IMR-90 (cell line): ENCODE measurements at regions not wholly inside any gene's neighbourhood (a gene's known extent, or its start where the extent isn't known, plus 50 kb on each side); places are given as distances from the start of the nearest gene placed in this dataset.

ENCODE experiments used
- ATAC-seq: fragments of 200-7000 bp; cut with Tn5 transposase; 2 replicates; pipeline ENCODE4 v1.9.1; 2020; ENCODE audit warnings: low read depth, mild to moderate bottlenecking, moderate library complexity
- BruUV-seq: library from RNA; stranded (reverse); fragments of 400-500 nt; replicated peaks from 2 replicates; lab custom pipeline; 2021; lab: Mats Ljungman, UMichigan
- CTCF ChIA-PET: fragments of 300-600 bp; formaldehyde crosslinking; extraction: SDS; loops from one replicate; lab custom pipeline; 2021; ENCODE audit warnings: antibody characterized with exemption; lab: Yijun Ruan, JAX
- POLR2A ChIA-PET: fragments of 300-600 bp; sonication (Branson Sonifier 250); formaldehyde crosslinking; loops from one replicate; lab custom pipeline; 2022; ENCODE audit warnings: antibody characterized with exemption; ENCODE audit not compliant: unreplicated experiment; lab: Charles Lee
- DNase-seq: peaks from one replicate; pipeline ENCODE4 v3.0.0; 2013
- H2AFZ ChIP-seq: replicated peaks from 2 replicates; pipeline ENCODE3; 2013; ENCODE audit warnings: low read length, mild to moderate bottlenecking; ENCODE audit not compliant: poor library complexity
- H2AK5ac ChIP-seq: 2 replicates; pipeline ENCODE4 v1.6.1; 2013; ENCODE audit warnings: low read depth, low read length, inconsistent platforms
- H2AK9ac ChIP-seq: replicated peaks from 2 replicates; pipeline ENCODE3; 2013; ENCODE audit warnings: mild to moderate bottlenecking, low read depth, low read length, moderate library complexity; ENCODE audit not compliant: poor library complexity
- H2BK120ac ChIP-seq: 2 replicates; pipeline ENCODE4 v1.6.1; 2013; ENCODE audit warnings: low read depth, low read length, inconsistent platforms
- H2BK15ac ChIP-seq: 3 replicates; pipeline ENCODE4 v1.6.1; 2013; ENCODE audit warnings: low read depth, low read length, inconsistent platforms
- H2BK20ac ChIP-seq: 2 replicates; pipeline ENCODE4 v1.6.1; 2013; ENCODE audit warnings: low read depth, mild to moderate bottlenecking, inconsistent platforms, low read length, moderate library complexity
- H2BK5ac ChIP-seq: 2 replicates; pipeline ENCODE4 v1.6.1; 2013; ENCODE audit warnings: mild to moderate bottlenecking, low read depth, low read length, inconsistent platforms; ENCODE audit not compliant: poor library complexity, severe bottlenecking
- H3K14ac ChIP-seq: replicated peaks from 2 replicates; pipeline ENCODE4 v1.6.1; 2013; ENCODE audit warnings: low read depth, low read length, inconsistent platforms
- H3K18ac ChIP-seq: 2 replicates; pipeline ENCODE4 v1.6.1; 2013; ENCODE audit warnings: low read depth, low read length, control low read depth
- H3K23ac ChIP-seq: 2 replicates; pipeline ENCODE4 v1.6.1; 2013; ENCODE audit warnings: low read depth, low read length, inconsistent platforms
- H3K27ac ChIP-seq: 2 replicates; pipeline ENCODE4 v1.5.1; 2013; ENCODE audit warnings: mild to moderate bottlenecking, control low read depth, low read length; ENCODE audit not compliant: insufficient read depth
- H3K27me3 ChIP-seq: 2 replicates; pipeline ENCODE4 v1.6.1; 2013; ENCODE audit warnings: low read length; ENCODE audit not compliant: control insufficient read depth, insufficient read depth
- H3K36me3 ChIP-seq: 2 replicates; pipeline ENCODE4 v1.6.1; 2013; ENCODE audit warnings: low read length, mixed read lengths; ENCODE audit not compliant: control insufficient read depth, insufficient read depth
- H3K4ac ChIP-seq: 2 replicates; pipeline ENCODE4 v1.6.1; 2013; ENCODE audit warnings: low read depth, low read length, inconsistent platforms
- H3K4me1 ChIP-seq: 2 replicates; pipeline ENCODE4 v1.6.1; 2013; ENCODE audit warnings: low read length, mixed read lengths; ENCODE audit not compliant: control insufficient read depth, insufficient read depth
- H3K4me2 ChIP-seq: 2 replicates; pipeline ENCODE4 v1.6.1; 2013; ENCODE audit warnings: low read depth, mild to moderate bottlenecking, control low read depth, low read length, moderate library complexity
- H3K4me3 ChIP-seq: 2 replicates; pipeline ENCODE4 v1.5.1; 2013; ENCODE audit warnings: low read depth, mild to moderate bottlenecking, control low read depth, low read length, moderate library complexity; ENCODE audit not compliant: insufficient read depth
- H3K56ac ChIP-seq: 2 replicates; pipeline ENCODE4 v1.6.1; 2013; ENCODE audit warnings: low read length, inconsistent platforms; ENCODE audit not compliant: insufficient read depth; ENCODE audit errors: extremely low read depth
- H3K79me1 ChIP-seq, 2 experiments: 2 replicates each; pipeline ENCODE4 v1.6.1; 2013; ENCODE audit warnings: low read length in 2 of 2, inconsistent platforms in 1 of 2, low read depth in 1 of 2
- H3K9ac ChIP-seq: 2 replicates; pipeline ENCODE4 v1.6.1; 2013; ENCODE audit warnings: low read depth, low read length, control low read depth
- H3K9me1 ChIP-seq: 2 replicates; pipeline ENCODE4 v1.6.1; 2013; ENCODE audit warnings: low read length, inconsistent platforms; ENCODE audit not compliant: insufficient read depth
- H3K9me3 ChIP-seq: 2 replicates; pipeline ENCODE4 v1.6.1; 2013; ENCODE audit warnings: low read length; ENCODE audit not compliant: control insufficient read depth, insufficient read depth
- H4K20me1 ChIP-seq: 2 replicates; pipeline ENCODE4 v1.6.1; 2013; ENCODE audit warnings: low read length, inconsistent platforms; ENCODE audit not compliant: insufficient read depth
- H4K5ac ChIP-seq: 2 replicates; pipeline ENCODE4 v1.6.1; 2013; ENCODE audit warnings: mild to moderate bottlenecking, low read depth, low read length, control low read depth
- H4K8ac ChIP-seq, 2 experiments: 2 replicates each; pipeline ENCODE4 v1.6.1; 2013; ENCODE audit warnings: low read depth in 2 of 2, low read length in 2 of 2, control low read depth in 1 of 2, inconsistent platforms in 1 of 2
- H4K91ac ChIP-seq: 2 replicates; pipeline ENCODE4 v1.6.1; 2013; ENCODE audit warnings: low read depth, low read length, inconsistent platforms; ENCODE audit not compliant: insufficient read depth
- BHLHE40 ChIP-seq: fragments of 150-350 bp; IDR thresholded peaks from 2 replicates; pipeline ENCODE4 v1.6.1; 2016; ENCODE audit warnings: mild to moderate bottlenecking, low read depth, low read length
- CEBPB ChIP-seq: IDR thresholded peaks from 2 replicates; pipeline ENCODE4 v1.6.1; 2012; ENCODE audit warnings: low read depth, low read length, improper control_type of control experiment
- CTCF ChIP-seq: conservative IDR thresholded peaks from 2 replicates; pipeline ENCODE4 v1.5.1; 2012; ENCODE audit warnings: mild to moderate bottlenecking, low read depth, low read length, improper control_type of control experiment
- USF2 ChIP-seq: fragments of 150-350 bp; IDR thresholded peaks from 2 replicates; pipeline ENCODE4 v1.6.1; 2017; ENCODE audit warnings: mild to moderate bottlenecking, antibody characterized with exemption, low read length, low read depth
- WGBS, 2 experiments: methylation state at CpG; one replicate each; pipeline versions ENCODE4 v1.1.5 to v1.1.7; 2013; ENCODE audit warnings: missing lambda C conversion rate in 2 of 2; ENCODE audit not compliant: insufficient read length in 1 of 2; ENCODE audit errors: extremely low coverage in 2 of 2; 5-methylcytosine and 5-hydroxymethylcytosine counted together
- dilution Hi-C: fragments of 300-500 bp; cut with HindIII; formaldehyde crosslinking; loops from one replicate; pipeline ENCODE4 v1.14.3; 2018; ENCODE audit warnings: low sequenced_read_pairs; ENCODE audit not compliant: unreplicated experiment
- in situ Hi-C: fragments of 300-500 bp; cut with MboI; formaldehyde crosslinking; loops from 3 replicates; pipeline ENCODE4 v1.14.3; 2019; ENCODE audit warnings: low sequenced_read_pairs, inconsistent platforms, mixed read lengths
- intact Hi-C: fragments of 100-400 bp; cut with micrococcal nuclease; formaldehyde crosslinking; loops from 2 replicates; pipeline ENCODE4 v1.10.0; 2022

GRCh38 chr1:30335389-30335996 lies 387.9 kb downstream of the MATN1 start:
- H3K9me1 ChIP-seq, result no peaks in the 10 kb centered on the region
- no peak overlapping the region for H2AK9ac ChIP-seq
- intact Hi-C loops, result no loop called here
- no peak overlapping the region for H3K4me2 ChIP-seq
- H3K4me1 ChIP-seq, result no peaks in the 10 kb centered on the region
- H3K14ac ChIP-seq, result no peak overlapping the region
- no peak overlapping the region for H3K23ac ChIP-seq
- H2AFZ ChIP-seq, result no peak overlapping the region
- H3K4ac ChIP-seq, result no peak overlapping the region
- H2BK15ac ChIP-seq, result no peak overlapping the region
- no peaks in the 10 kb centered on the region for H4K20me1 ChIP-seq
- in situ Hi-C loops, result no loop called here
- ATAC-seq (no peak), DNase-seq (no peak)
- H4K91ac ChIP-seq, result no peak overlapping the region
- H3K36me3 ChIP-seq, result no peaks in the 10 kb centered on the region
- H3K27ac ChIP-seq, result no peak overlapping the region
- ChIA-PET POLR2A (no interaction called here), CTCF (no interaction called here)
- no peak overlapping the region for H3K56ac ChIP-seq
- TF ChIP-seq BHLHE40 (no peak), CEBPB (no peak), CTCF (no peak), USF2 (no peak)
- H4K8ac ChIP-seq, result no peak overlapping the region
- no peak overlapping the region for H2BK5ac ChIP-seq
- H3K9ac ChIP-seq, result no peak overlapping the region
- dilution Hi-C loops, result no loop called here
- no peak overlapping the region for H2BK20ac ChIP-seq
- H3K27me3 ChIP-seq, result no peaks in the 10 kb centered on the region
- WGBS, 2 experiments, result 50% methylated on average over 2 of the region's 3 CpGs; no CpG with 5 or more reads in 1 of the 2 experiments
- no peak overlapping the region for H4K5ac ChIP-seq
- H2AK5ac ChIP-seq, result no peak overlapping the region
- no peak overlapping the region for H3K18ac ChIP-seq
- H3K9me3 ChIP-seq, result 0 out of 2 replicates have a peak, but pooled peaks cover 2% of the 10 kb centered on the region
- no peak overlapping the region for H3K4me3 ChIP-seq
- H2BK120ac ChIP-seq, result no peak overlapping the region
- BruUV-seq, result no TSS peak
- no peaks in the 10 kb centered on the region for H3K79me1 ChIP-seq
